NCI-H2196 treated with DMSO at 0.1 percent for 48 hours (cell line): ENCODE measurements at regions not wholly inside any gene's neighbourhood (a gene's known extent, or its start where the extent isn't known, plus 50 kb on each side); places are given as distances from the start of the nearest gene placed in this dataset.
"Not testable (repeated sequence)": the region's sequence is repeated elsewhere in the genome, so short reads cannot be mapped to it uniquely, and the experiment has no call there.

Source experiments
- DNase-seq: peaks from one replicate; lab custom pipeline; 2025; ENCODE audit not compliant: unreplicated experiment; lab: John Stamatoyannopoulos, UW

DNA sequence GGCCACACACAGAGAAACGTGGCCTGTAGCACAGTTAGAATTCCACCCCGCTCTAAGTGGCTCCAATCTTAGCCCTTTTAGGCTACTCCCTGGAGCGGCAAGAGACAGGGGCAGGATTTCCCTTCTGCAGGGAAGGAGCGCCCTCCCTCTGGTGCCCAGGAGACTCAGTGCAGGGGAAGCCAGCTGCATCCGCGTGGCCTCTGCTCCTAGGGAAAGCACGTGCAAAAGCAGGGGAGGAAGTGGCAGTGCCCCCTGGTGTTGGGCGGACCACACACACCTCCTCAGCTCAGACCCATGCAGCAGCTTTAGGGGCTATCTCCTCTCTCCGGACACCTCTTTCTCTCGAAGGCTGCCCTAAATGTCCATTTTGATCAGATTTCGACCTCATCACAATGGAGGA lies 50.0 kb downstream of the SPRING1 start:
- DNase-seq: no peak

DNA sequence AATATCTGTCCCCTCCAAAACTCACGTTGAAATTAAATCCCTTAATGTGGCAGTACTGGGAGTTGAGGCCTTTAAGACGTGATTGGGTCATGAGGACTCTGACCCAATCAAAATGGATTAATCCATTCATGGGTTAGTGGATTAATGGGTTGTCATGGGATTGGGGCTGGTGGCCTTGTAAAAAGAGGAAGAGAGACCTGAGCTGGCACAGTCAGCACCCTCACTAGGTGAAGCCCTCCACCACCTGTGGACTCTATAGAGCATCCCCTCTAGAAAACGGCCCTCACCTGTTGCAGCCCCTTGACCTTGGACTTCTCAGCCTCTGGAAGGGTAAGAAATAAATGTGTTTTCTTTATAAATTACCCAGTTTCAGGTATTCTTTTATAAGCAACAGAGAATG lies 53.0 kb downstream of the SPRING1 start:
- DNase-seq: no peak

DNA sequence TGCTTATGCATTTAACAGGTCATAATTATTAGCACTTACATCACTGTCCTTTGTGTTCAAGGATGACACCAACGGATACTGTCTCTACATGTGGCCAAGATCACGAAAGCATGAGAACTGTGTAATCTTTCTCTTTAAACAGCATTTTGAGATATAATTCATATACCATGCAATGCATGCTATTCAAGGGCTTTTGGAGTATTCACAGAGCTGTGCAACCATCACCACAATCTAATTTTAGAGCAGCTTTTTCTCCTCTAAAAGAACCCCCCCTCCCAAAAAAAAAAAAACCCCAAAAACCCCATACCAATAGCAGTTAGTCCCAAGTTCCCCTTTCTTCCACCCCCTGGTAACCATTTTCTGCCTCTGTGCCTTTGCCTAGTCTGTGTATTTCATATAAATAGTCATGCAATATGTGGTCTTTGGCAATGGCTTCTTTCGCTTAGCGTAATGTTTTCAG lies 60.6 kb downstream of the SPRING1 start:
- no peak for DNase-seq

DNA sequence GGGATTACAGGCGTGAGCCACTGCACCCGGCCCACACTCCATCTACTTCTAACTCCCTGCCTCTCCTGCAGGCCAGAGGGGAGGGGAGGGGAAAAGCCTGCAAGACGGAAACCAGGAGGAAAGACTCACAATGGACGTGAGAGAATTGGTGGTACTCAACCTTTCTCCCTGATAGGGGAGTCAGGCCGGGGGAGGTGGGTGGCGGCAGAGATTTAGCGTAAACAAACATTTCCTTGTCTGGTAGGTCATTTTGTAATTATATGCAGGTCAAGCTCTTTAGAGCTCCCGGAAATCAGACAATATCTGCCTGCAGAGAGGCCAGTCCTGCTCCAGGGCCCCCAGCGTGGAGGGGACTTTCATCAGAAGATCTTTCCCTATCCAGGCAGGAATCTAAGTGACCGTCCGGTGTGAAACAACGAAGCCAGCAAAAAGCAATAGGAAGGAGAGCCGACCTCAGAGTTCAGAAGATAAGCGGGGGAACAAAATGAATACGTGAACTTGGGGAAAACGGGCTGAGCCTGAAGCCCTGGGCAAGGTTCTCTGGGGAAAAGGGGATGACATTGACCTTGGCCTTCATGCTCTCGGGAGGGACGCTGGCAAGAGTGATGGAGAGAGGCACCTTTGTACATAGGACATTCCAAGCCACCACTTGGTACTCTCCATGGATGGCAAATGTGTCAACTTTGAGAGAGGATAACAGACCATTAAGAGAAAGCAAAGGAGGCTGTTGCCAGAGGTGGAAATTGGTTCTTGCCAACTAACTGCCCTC lies 62.3 kb downstream of the SPRING1 start:
- DNase-seq: no peak

DNA sequence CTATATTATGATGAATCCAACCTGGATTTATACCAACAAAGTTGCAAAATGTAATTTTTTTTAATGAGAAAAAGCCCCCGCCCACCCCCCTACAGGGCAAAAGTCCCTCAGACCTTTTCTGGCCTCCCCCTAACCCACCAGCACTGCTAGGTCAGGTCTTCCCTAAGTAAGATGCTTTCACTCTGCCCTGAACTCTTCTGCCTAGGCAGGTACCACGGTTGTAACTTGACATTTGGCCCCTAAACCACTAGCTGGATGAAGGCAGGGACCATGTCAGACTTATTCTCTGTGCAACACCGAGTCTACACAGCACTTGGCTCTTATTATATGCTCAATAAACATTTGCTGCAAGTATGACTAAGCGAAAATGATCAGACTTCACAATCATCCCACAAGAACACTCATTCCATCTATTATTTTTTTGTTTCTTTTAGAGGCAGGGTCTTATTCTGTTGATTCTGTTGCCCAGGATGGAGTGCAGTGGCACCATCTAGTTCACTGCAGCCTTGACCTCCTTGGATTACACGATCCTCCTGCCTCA lies 63.2 kb downstream of the SPRING1 start:
- no peak for DNase-seq

DNA sequence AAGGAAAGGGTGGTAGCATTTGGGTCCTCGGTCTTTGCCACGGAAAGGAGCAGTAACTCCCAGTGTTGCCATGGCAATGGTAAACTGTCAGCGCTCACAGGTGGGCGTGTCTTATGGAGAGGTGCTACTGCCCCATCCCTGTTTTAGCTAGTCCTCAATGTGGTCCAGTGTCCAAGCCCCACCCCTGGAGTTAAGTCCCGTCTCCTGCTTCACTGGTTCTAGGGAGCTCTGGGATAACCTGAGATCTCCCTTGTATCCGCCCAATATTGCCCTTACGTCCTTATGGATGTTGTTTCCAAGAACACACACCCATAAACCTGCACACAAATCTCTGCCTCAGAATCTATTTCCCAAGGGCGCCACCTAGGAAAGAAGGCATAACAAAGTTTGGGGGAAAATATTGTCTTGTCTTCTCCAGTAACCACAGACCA lies 64.2 kb downstream of the SPRING1 start:
- DNase-seq: no peak

DNA sequence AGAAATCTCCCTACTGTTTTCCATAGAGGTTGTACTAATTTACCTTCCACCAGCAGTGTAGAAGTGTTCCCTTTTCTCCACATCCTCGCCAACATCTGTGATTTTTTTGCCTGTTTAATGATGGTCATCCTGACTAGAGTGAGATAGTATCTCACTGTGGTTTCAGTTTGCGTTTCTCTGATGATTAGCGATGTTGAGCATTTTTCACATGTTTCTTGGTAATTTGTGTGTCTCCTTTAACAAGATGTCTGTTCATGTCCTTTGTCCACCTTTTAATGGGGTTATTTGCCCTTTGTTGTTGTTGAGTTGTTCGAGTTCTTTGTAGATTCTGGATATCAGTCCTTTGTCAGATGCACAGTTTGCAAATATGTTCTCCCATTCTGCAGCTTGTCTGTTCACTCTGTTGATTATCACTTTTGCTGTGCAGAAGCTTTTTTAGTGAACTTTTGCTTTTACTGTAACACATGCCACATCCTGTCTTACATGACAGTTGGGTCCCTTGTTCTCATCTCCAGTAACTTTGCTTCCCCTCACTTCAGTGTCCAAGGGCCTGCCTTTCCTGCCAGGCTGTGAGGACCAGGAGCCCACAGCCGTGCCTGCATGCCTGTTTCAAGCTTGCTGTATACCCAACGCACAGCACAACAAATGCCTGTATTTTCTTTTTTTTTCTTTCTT lies 64.9 kb downstream of the SPRING1 start:
- DNase-seq: no peak

DNA sequence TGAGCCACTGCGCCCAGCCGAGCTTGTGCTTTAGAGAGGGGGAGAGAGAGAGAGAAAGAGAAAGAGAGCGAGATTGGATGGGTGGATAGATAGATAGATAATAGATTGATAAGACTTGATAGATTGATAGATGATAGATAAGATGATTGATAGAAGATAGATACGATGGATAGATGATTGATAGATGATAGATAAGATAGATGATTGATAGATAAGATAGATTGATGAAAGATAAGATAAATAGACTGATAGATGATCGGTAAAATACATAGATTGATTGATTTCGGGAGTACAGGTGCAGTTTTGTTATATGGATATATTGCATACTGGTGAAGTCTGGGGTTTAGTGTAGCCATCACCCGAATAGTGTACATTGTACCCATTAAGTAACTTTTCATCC lies 65.9 kb downstream of the SPRING1 start:
- DNase-seq: no peak

DNA sequence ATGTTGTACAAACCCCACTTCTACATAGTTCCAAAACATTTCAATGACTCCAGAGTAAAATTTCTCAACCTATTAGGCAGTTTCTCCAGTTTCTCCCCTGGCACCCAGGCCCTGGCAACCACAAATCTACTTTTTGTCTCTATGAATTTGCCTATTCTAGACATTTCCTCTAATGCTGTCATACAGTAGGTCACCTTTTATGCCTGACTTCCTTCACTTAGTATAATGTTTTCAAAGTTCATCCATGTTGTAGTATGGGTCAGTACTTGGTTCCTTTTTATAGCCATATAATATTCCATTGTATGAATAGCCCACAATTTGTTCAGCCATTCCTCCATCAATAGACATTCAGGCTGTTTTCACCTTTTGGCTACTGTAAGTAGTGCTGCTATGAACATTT lies 67.0 kb downstream of the SPRING1 start:
- DNase-seq: no peak

DNA sequence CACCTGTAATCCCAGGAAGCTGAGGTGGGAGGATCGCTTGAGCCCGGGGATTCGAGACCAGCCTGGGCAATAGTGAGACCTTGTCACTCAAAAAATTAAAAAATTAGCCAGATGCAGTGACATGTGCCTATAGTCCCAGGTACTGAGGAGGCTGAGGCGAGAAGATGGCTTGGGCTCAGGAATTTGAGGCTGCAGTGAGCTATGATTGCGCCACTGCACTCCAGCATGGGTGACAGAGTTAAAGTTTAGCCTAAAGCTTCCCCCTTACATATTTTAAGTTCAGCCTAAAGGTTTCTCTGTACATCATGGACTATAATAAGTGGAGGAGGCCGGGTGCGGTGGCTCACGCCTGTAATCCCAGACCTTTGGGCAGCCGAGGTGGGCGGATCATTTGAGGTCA lies 70.1 kb downstream of the SPRING1 start:
- DNase-seq: no peak

DNA sequence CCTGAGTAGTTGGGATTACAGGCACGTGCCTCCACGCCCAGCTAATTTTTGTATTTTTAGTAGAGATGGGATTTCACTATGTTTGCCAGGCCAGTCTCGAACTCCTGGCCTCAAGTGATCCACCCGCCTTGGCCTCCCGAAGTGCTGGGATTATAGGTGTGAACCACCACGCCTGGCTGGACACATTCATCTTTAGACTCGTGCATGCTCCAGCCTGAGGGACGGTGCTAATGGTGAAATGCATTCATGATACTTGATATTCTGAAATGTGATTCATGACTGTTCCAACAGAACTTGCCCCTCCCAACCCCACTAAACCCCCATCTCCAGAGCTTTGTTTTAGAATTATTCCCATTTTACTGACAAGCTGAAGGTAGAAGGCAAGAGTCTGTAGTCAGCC lies 71.0 kb downstream of the SPRING1 start:
- DNase-seq: not testable (repeated sequence)

DNA sequence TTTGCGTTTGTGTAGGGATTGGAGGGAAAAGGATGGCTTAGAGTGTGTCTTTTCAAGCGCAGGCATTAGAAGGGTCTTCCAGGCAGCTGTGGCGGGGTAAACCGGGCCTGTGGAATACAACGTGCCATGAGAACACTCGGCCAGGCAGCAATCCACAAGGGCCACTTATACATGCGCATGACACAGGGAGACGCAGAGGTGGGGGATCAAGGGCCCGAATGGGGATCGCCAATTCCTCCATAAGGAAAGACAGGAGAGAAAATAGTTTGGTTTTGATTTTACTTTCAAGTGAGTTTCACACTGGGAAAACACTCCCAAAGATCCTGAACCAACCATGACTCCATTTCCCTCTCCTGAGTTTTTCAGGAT lies 71.6 kb downstream of the SPRING1 start:
- no peak for DNase-seq

DNA sequence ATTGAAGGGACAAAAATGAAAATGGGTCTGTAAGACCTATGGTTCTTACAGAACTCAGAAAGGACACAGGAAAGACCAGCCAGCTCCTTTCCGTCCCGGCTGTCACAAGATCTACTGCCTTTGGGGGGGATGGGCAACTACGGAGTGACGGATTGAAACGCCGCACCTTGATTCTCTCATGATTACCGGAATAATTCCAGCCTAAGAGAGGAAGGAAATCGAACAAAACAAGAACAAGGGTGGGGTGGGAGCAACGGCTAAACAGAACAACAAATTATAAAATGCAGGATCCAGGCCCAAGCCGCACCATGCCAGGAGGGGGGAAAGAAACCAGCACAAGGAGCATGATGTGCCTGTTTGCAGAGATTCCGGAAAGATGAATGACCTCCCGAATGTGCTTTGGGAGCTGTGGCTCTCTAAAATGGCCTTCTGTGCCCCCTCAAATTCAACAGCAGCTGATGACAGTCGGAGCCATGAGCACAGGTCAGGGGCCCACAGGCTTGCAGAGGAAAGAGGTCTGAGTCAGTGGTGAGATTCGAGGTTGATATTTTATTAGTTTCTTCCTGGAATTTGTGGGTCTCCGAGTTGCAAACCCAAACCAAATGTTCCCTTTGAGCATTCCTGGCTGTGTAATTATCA lies 72.1 kb downstream of the SPRING1 start:
- DNase-seq: no peak

DNA sequence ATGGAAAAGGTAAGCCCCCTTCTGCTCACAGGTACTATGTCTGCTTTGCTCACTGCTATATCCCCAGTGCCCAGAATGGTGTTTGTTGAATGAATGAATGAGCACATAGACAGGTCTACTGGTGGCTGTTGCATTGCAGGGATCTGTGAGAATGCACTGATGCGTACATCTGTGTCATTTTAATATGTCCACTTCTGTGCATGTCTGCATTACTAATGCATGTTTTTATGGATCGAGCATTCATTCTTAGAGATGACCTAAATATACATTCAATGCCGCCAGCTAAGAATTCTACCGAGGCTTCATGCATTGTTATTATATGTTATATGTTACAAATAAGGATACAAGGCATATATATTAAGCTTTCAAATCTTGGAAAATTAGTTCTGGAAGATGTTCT lies 73.8 kb downstream of the SPRING1 start:
- no peak for DNase-seq

DNA sequence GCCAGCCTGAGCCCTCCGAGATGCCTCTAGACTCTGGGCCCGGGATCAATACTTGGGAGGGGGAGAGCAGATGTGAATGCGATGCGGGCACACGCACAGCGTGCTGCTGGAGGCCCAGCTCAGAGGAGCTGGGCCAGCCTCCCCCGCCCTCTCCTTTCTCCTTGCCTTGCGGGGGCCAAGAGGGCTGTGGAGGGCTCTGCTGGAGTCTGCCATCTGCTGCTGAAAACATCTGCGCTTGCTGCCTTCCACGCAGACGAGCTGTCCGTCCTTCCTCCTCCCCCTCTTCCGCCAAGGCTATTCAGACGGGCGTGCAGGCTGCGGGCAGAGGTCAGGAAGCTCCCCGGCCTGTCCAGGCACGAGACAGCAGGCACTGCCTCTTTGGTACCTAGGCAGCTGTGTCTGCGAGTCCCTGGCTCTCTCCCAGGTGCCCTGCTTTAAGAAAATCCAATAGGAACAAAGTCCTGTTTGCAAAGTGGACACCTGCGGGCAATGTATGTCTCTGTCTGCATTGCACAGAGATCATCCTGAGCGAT lies 75.2 kb downstream of the SPRING1 start:
- DNase-seq: peak; percentile 74

DNA sequence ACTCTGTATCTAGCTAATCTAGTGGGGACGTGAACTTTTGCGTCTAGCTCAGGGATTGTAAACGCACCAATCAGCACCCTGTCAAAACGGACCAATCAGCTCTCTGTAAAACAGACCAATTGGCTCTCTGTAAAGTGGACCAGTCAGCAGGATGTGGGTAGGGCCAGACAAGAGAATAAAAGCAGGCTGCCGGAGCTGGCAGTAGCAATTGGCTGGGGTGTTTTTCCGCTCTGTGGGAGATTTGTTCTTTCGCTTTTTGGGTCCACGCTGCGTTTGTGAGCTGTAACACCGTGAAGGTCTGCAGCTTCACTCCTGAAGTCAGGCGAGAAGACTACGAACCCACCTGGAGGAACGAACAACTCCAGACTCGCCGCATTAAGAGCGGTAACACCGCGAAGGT lies 76.5 kb downstream of the SPRING1 start:
- no peak for DNase-seq

DNA sequence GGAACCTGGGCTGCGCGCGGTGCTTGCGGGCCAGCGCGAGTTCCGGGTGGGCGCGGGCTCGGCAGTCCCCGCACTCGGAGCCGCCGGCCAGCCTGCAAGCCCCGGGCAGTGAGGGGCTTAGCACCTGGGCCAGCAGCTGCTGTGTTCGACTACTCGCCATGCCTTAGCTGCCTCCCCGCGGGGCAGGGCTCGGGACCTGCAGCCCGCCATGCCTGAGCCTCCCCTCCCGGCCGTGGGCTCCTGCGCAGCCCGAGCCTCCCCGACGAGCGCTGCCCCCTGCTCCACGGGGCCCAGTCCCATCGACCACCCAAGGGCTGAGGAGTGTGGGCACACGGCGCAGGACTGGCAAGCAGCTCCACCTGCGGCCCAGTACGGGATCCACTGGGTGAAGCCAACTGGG lies 77.1 kb downstream of the SPRING1 start:
- not testable (repeated sequence) for DNase-seq

DNA sequence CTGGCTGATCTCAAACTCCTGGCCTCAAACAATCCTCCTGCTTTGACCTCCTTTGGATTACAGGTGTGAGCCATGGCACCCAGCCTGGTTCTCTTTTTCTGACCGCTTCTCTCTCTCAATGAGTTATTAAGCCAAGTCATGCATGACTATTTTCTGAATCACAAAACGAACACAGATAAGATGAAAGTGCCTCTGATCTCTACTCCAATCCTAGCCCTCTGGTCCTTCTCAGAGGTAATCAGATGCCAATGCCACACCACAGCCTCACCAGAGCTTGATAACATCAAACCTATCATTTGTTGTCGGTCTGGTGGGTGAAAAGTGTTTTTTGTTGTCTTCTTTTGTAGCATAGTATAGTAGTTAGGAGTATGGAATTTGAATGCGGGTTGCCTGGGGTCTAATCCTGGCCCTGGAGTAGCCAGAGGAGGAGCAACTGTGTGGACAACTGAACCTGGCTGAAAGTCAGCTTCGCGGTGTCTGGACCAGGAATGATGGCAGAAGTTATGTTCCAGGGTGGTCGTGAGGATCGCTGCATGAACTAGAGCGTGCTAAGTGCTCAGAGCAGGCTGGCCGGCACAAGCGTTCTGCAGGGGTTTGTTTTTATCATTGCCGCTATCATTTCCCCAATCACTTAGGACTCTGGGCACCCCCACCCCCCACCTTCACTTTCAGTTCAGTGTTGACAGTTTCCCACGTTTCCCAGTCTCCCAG lies 77.9 kb downstream of the SPRING1 start:
- DNase-seq: peak; percentile 39

DNA sequence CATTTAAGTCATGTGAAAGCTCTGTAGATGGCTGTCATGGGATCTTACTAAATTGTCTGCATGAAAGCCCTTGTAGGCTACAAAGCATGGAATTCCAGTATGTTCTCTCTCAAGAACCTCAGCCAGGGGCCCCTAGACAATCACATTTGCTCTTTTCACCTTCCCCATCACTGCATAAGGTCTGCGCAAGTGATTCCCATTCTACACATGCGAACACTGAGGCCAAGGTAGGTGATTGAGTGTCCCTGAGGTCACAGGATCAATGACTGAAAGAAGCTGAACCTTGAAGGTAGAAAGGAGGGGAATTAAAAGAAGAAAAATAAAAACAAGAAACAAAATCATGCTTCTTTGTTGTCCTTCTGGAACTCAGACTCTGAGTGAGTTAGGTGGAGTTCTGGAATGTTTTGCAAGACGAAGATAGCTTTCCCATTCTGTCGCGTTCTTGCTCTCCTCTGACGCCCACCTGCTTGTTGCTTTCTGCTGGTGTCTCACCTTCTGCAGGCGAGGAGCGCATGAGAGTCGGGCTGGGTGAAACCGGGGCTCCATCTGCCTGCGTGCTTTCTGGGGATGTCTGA lies 79.9 kb downstream of the SPRING1 start:
- no peak for DNase-seq

DNA sequence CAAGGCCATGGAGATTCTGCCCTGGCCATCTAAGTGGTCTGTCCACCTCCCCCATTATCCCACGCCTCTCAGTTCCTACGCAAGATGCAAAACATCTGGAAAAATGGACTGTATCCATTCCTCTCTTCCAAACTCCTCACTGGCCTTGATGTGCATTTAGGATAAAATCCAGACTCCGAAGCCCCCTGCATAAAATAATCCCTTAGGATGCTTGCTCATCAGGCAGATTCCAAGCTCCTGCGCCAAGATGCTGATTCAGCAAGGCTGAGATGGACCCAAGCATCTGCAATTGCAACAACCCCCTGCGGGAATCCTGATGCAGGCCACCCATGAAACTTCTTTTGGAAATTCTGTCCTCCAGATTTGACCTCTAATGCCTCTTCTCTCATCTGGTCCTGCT lies 81.6 kb downstream of the SPRING1 start:
- no peak for DNase-seq
